Gastroesophageal sphincter (tissue), 3 donors: ENCODE measurements at regions not wholly inside any gene's neighbourhood (a gene's known extent, or its start where the extent isn't known, plus 50 kb on each side); places are given as distances from the start of the nearest gene placed in this dataset.

Experiments
- POLR2A ChIP-seq, 2 donors: fragments of 450-650 bp; IDR thresholded peaks; one replicate each; pipeline ENCODE4 v1.6.1; 2017; ENCODE audit warnings: antibody characterized with exemption in 2 of 2, mild to moderate bottlenecking in 2 of 2, moderate library complexity in 1 of 2
- POLR2AphosphoS5 ChIP-seq: sonication (generic); formaldehyde crosslinking; IDR thresholded peaks from one replicate; pipeline ENCODE4 v1.6.1; 2017; ENCODE audit warnings: antibody characterized with exemption
- TF ChIP-seq, protein P1 (sequence below), 4 experiments: fragments of 200-600 bp in 2 of 4; fragments of 450-650 bp in 2 of 4; sonication (generic) in 1 of 4; IDR thresholded peaks; one replicate each; pipeline ENCODE4 v1.5.1; 2017 to 2019; ENCODE audit warnings: antibody characterized with exemption in 4 of 4, mild to moderate bottlenecking in 2 of 4, moderate library complexity in 2 of 4

DNA sequence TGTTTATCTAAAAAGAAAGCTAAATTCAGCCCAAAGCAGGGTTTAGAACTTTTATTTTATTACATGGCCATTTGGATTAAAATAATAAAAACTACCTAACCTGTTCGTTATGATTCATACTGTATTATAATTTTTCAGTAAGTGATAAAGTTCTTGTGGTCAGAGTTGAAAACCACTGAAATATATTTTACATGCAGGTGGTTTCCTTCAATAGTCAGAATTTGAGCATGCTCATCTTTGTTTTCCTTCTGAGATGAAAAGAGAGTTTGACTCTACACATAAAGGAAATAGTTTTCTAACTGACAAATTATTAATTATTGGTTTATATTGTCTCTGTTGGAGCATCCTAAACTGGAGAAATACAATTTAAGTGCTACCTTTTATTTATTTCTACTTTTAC lies 114.0 kb upstream of the FKBP1C start:
- TF ChIP-seq POLR2A (IDR thresholded peaks at IDR 0.05) (no peak), POLR2AphosphoS5 (no peak)
- TF ChIP-seq, protein P1, sequence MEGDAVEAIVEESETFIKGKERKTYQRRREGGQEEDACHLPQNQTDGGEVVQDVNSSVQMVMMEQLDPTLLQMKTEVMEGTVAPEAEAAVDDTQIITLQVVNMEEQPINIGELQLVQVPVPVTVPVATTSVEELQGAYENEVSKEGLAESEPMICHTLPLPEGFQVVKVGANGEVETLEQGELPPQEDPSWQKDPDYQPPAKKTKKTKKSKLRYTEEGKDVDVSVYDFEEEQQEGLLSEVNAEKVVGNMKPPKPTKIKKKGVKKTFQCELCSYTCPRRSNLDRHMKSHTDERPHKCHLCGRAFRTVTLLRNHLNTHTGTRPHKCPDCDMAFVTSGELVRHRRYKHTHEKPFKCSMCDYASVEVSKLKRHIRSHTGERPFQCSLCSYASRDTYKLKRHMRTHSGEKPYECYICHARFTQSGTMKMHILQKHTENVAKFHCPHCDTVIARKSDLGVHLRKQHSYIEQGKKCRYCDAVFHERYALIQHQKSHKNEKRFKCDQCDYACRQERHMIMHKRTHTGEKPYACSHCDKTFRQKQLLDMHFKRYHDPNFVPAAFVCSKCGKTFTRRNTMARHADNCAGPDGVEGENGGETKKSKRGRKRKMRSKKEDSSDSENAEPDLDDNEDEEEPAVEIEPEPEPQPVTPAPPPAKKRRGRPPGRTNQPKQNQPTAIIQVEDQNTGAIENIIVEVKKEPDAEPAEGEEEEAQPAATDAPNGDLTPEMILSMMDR (IDR thresholded peaks at IDR 0.05) = no peak
